ENCODE measurements at regions not wholly inside any gene's neighbourhood (a gene's known extent, or its start where the extent isn't known, plus 50 kb on each side); places are given as distances from the start of the nearest gene placed in this dataset.

GRCh38 chr5:68698025-68698940 is 395.5 kb upstream of the SLC30A5 start:
- TF ChIP-seq, protein P1, sequence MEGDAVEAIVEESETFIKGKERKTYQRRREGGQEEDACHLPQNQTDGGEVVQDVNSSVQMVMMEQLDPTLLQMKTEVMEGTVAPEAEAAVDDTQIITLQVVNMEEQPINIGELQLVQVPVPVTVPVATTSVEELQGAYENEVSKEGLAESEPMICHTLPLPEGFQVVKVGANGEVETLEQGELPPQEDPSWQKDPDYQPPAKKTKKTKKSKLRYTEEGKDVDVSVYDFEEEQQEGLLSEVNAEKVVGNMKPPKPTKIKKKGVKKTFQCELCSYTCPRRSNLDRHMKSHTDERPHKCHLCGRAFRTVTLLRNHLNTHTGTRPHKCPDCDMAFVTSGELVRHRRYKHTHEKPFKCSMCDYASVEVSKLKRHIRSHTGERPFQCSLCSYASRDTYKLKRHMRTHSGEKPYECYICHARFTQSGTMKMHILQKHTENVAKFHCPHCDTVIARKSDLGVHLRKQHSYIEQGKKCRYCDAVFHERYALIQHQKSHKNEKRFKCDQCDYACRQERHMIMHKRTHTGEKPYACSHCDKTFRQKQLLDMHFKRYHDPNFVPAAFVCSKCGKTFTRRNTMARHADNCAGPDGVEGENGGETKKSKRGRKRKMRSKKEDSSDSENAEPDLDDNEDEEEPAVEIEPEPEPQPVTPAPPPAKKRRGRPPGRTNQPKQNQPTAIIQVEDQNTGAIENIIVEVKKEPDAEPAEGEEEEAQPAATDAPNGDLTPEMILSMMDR (conservative IDR thresholded peaks at IDR 0.05 in 1 of 2, IDR thresholded peaks at IDR 0.05 in 1 of 2; ENCODE audit: extremely low read depth in 1 of 2, insufficient read depth in 1 of 2, low read depth in 1 of 2, low read length in 2 of 2), result no peak
- TF ChIP-seq EZH2 (IDR thresholded peaks at IDR 0.05; ENCODE audit: borderline replicate concordance, low read length), result no peak
